SK-N-SH (cell line): ENCODE measurements at regions not wholly inside any gene's neighbourhood (a gene's known extent, or its start where the extent isn't known, plus 50 kb on each side); places are given as distances from the start of the nearest gene placed in this dataset.

Source experiments
- CTCF ChIA-PET: fragments of 300-600, 350-600 bp; formaldehyde crosslinking; extraction: SDS; loops from one replicate; lab custom pipeline; 2021; lab: Yijun Ruan, JAX
- POLR2A ChIA-PET: fragments of 350-600 bp; sonication (Branson Sonifier 250); formaldehyde crosslinking; extraction: SDS; loops from one replicate; lab custom pipeline; 2020; ENCODE audit warnings: antibody characterized with exemption, inconsistent platforms; lab: Yijun Ruan, JAX
- DNase-seq: peaks from one replicate; pipeline ENCODE4 v3.0.0; 2012
- H2AFZ ChIP-seq: fragments of 200-600 bp; sonication (generic); 2 replicates; pipeline ENCODE4 v1.8.1; 2016; ENCODE audit warnings: antibody characterized with exemption, mild to moderate bottlenecking, low read depth
- H3F3A ChIP-seq: fragments of 200-600 bp; sonication (generic); replicated peaks from 2 replicates; pipeline ENCODE3; 2016; ENCODE audit warnings: antibody characterized with exemption, mild to moderate bottlenecking; ENCODE audit not compliant: insufficient read depth
- H3K27ac ChIP-seq, 2 experiments: fragments of 200-500 bp in 1 of 2; fragments of 200-600 bp in 1 of 2; sonication (Bioruptor generic) in 1 of 2; sonication (generic), shearing (Covaris generic) in 1 of 2; 2 replicates each; pipeline versions ENCODE4 v1.5.1 to v1.6.1; 2014 to 2016; ENCODE audit warnings: low read depth in 2 of 2, inconsistent platforms in 1 of 2, low read length in 1 of 2, mild to moderate bottlenecking in 1 of 2, mixed read lengths in 1 of 2
- H3K27me3 ChIP-seq: fragments of 200-600 bp; sonication (generic), shearing (Covaris generic); 2 replicates; pipeline ENCODE4 v1.6.1; 2016; ENCODE audit warnings: mixed run types; ENCODE audit not compliant: insufficient read depth
- H3K36me3 ChIP-seq, 2 experiments: fragments of 200-500 bp in 1 of 2; fragments of 200-600 bp in 1 of 2; sonication (Bioruptor generic) in 1 of 2; sonication (generic) in 1 of 2; replicated peaks in 1 of 2; 2 replicates each; pipeline versions ENCODE3 to v1.5.1; 2014 to 2016; ENCODE audit warnings: low read length in 1 of 2, mild to moderate bottlenecking in 1 of 2; ENCODE audit not compliant: insufficient read depth in 2 of 2, control insufficient read depth in 1 of 2
- H3K4me1 ChIP-seq, 2 experiments: fragments of 200-500 bp in 1 of 2; fragments of 200-600 bp in 1 of 2; sonication (Bioruptor generic) in 1 of 2; sonication (generic), shearing (Covaris generic) in 1 of 2; 2 replicates each; pipeline versions ENCODE4 v1.5.1 to v1.6.1; 2014 to 2016; ENCODE audit warnings: low read depth in 1 of 2, low read length in 1 of 2, mixed run types in 1 of 2; ENCODE audit not compliant: insufficient read depth in 2 of 2, control insufficient read depth in 1 of 2
- H3K4me2 ChIP-seq: fragments of 200-600 bp; sonication (generic), shearing (Covaris generic); 2 replicates; pipeline ENCODE4 v1.6.1; 2017; ENCODE audit warnings: mixed run types
- H3K4me3 ChIP-seq, 2 experiments: fragments of 200-500 bp in 1 of 2; fragments of 200-600 bp in 1 of 2; sonication (Bioruptor generic) in 1 of 2; sonication (generic), shearing (Covaris generic) in 1 of 2; 2 replicates each; pipeline versions ENCODE4 v1.5.1 to v1.8.1; 2014 to 2016; ENCODE audit warnings: low read depth in 2 of 2, inconsistent platforms in 1 of 2, low read length in 1 of 2, mild to moderate bottlenecking in 1 of 2, mixed read lengths in 1 of 2, moderate library complexity in 1 of 2
- H3K79me2 ChIP-seq: fragments of 200-600 bp; sonication (generic); 2 replicates; pipeline ENCODE4 v1.8.1; 2017; ENCODE audit warnings: mild to moderate bottlenecking; ENCODE audit not compliant: insufficient read depth
- H3K9ac ChIP-seq: fragments of 200-600 bp; sonication (generic); 2 replicates; pipeline ENCODE4 v1.6.1; 2017; ENCODE audit warnings: mixed run types
- H3K9me2 ChIP-seq: fragments of 200-600 bp; sonication (generic); 2 replicates; pipeline ENCODE4 v1.6.1; 2017; ENCODE audit warnings: mixed run types
- H3K9me3 ChIP-seq: fragments of 200-600 bp; sonication (generic); 2 replicates; pipeline ENCODE4 v1.6.1; 2017; ENCODE audit warnings: mixed run types, mild to moderate bottlenecking, moderate library complexity
- H4K20me1 ChIP-seq: fragments of 200-600 bp; sonication (generic); 2 replicates; pipeline ENCODE4 v1.6.1; 2017; ENCODE audit warnings: mild to moderate bottlenecking, mixed run types; ENCODE audit not compliant: insufficient read depth
- CTCF ChIP-seq: fragments of 200-600 bp; sonication (generic); IDR thresholded peaks from 2 replicates; pipeline ENCODE4 v1.6.1; 2017; ENCODE audit warnings: antibody characterized with exemption, mild to moderate bottlenecking, moderate library complexity
- EP300 ChIP-seq, 2 experiments: IDR thresholded peaks; 2 replicates each; pipeline versions ENCODE4 v1.4.0 to v1.6.1; 2012; ENCODE audit warnings: borderline replicate concordance in 1 of 2, low read depth in 1 of 2, low read length in 1 of 2
- FOSL2 ChIP-seq: IDR thresholded peaks from 2 replicates; pipeline ENCODE4 v1.4.0; 2012; ENCODE audit warnings: low read depth, mild to moderate bottlenecking, moderate library complexity, borderline replicate concordance
- GABPA ChIP-seq: IDR thresholded peaks from 2 replicates; pipeline ENCODE4 v1.4.0; 2012; ENCODE audit warnings: low read depth, mild to moderate bottlenecking
- GATA2 ChIP-seq: sonication (generic); formaldehyde crosslinking; IDR thresholded peaks from 2 replicates; pipeline ENCODE4 v1.5.0; 2020; ENCODE audit warnings: mild to moderate bottlenecking, missing genetic modification reagents
- IRF3 ChIP-seq: fragments of 150-350 bp; IDR thresholded peaks from 2 replicates; pipeline ENCODE4 v1.6.1; 2016; ENCODE audit warnings: mild to moderate bottlenecking, low read depth, low read length
- JUND ChIP-seq: IDR thresholded peaks from 2 replicates; pipeline ENCODE4 v1.4.0; 2012
- MXI1 ChIP-seq: IDR thresholded peaks from 2 replicates; pipeline ENCODE4 v1.6.1; 2012; ENCODE audit warnings: mild to moderate bottlenecking, low read depth, low read length, improper control_type of control experiment
- NFIC ChIP-seq: IDR thresholded peaks from 2 replicates; pipeline ENCODE4 v1.4.0; 2012; ENCODE audit warnings: borderline replicate concordance
- NRF1 ChIP-seq: IDR thresholded peaks from 2 replicates; pipeline ENCODE4 v1.6.1; 2012; ENCODE audit warnings: low read depth, mild to moderate bottlenecking, low read length
- POLR2AphosphoS5 ChIP-seq: IDR thresholded peaks from 2 replicates; pipeline ENCODE4 v1.6.1; 2012; ENCODE audit warnings: low read depth, low read length
- REST ChIP-seq: IDR thresholded peaks from 2 replicates; pipeline ENCODE4 v1.6.1; 2012; ENCODE audit warnings: mild to moderate bottlenecking, low read depth, low read length, moderate library complexity
- RXRA ChIP-seq: IDR thresholded peaks from 2 replicates; pipeline ENCODE4 v1.4.0; 2012; ENCODE audit warnings: low read depth, mild to moderate bottlenecking, borderline replicate concordance
- SIN3A ChIP-seq: IDR thresholded peaks from 2 replicates; pipeline ENCODE4 v1.6.1; 2012; ENCODE audit warnings: low read depth, mild to moderate bottlenecking, low read length, moderate library complexity, borderline replicate concordance
- SMC3 ChIP-seq: IDR thresholded peaks from 2 replicates; pipeline ENCODE4 v1.6.1; 2012; ENCODE audit warnings: low read depth, low read length, improper control_type of control experiment
- TAF1 ChIP-seq: IDR thresholded peaks from 2 replicates; pipeline ENCODE4 v1.6.1; 2012; ENCODE audit warnings: low read depth, mild to moderate bottlenecking, low read length, moderate library complexity, borderline replicate concordance
- YY1 ChIP-seq: IDR thresholded peaks from 2 replicates; pipeline ENCODE4 v1.4.0; 2012; ENCODE audit warnings: low read depth, mild to moderate bottlenecking
- ZBTB33 ChIP-seq: IDR thresholded peaks from 2 replicates; pipeline ENCODE4 v1.4.0; 2012; ENCODE audit warnings: low read depth, borderline replicate concordance
- WGBS: methylation state at CpG from one replicate; pipeline ENCODE4 v1.1.6; 2017; ENCODE audit warnings: low lambda C conversion rate; 5-methylcytosine and 5-hydroxymethylcytosine counted together

- Histone ChIP-seq H3K9me3 (no peaks in the 10 kb centered on the region), H3K27me3 (no peaks in the 10 kb centered on the region), H3K4me2 (no peak overlapping the region), H3K4me1 (no peaks in the 10 kb centered on the region), H3K9me2 (no peaks in the 10 kb centered on the region), H3K4me3 (no peak overlapping the region), H3K79me2 (no peaks in the 10 kb centered on the region), H3K27ac (no peak overlapping the region), H3K36me3 (no peaks in the 10 kb centered on the region), H3F3A (no peaks in the 10 kb centered on the region), H2AFZ (no peak overlapping the region), H4K20me1 (no peaks in the 10 kb centered on the region), H3K9ac (no peak overlapping the region)
- no peak for DNase-seq
- TF ChIP-seq JUND (no peak), POLR2AphosphoS5 (no peak), NFIC (no peak), GATA2 (CRISPR knock-in tag) (no peak), RXRA (no peak), YY1 (no peak), TAF1 (no peak), MXI1 (no peak), ZBTB33 (no peak), REST (no peak), SMC3 (no peak), IRF3 (no peak), EP300 (IDR thresholded peaks at IDR 0.05; ENCODE audit: borderline replicate concordance in 1 of 2, low read depth in 1 of 2, low read length in 1 of 2) (no peak), FOSL2 (no peak), SIN3A (no peak), GABPA (no peak), CTCF (no peak), NRF1 (no peak)
- WGBS: 27% methylated on average over 4 of the region's 4 CpGs
- CTCF ChIA-PET: no interaction called here
- POLR2A ChIA-PET: no interaction called here
Observed at GRCh38 chr12:14199455-14200198, 165.9 kb upstream of the ATF7IP start.
